HEK293 (cell line): ENCODE measurements at regions not wholly inside any gene's neighbourhood (a gene's known extent, or its start where the extent isn't known, plus 50 kb on each side); places are given as distances from the start of the nearest gene placed in this dataset.

Source experiments
- CTCF ChIA-PET: fragments of 350-600 bp; formaldehyde crosslinking; extraction: SDS; loops from one replicate; lab custom pipeline; 2021; ENCODE audit warnings: antibody characterized with exemption; lab: Yijun Ruan, JAX
- POLR2A ChIA-PET: fragments of 300-600 bp; formaldehyde crosslinking; extraction: SDS; loops from one replicate; lab custom pipeline; 2020; ENCODE audit warnings: antibody characterized with exemption, inconsistent platforms; lab: Yijun Ruan, JAX
- H3K27ac ChIP-seq: fragments of 200-500 bp; sonication (Bioruptor generic); 2 replicates; pipeline ENCODE4 v1.5.1; 2014; ENCODE audit warnings: low read depth, low read length, control low read depth, inconsistent platforms; ENCODE audit errors: extremely low read depth
- H3K36me3 ChIP-seq, 2 experiments: fragments of 200-500 bp in 1 of 2; sonication (Bioruptor generic) in 1 of 2; 1 replicate in 1 of 2; 2 replicates in 1 of 2; pipeline ENCODE4 v1.5.1; 2014 to 2017; ENCODE audit warnings: inconsistent platforms in 2 of 2, low read length in 2 of 2; ENCODE audit not compliant: control insufficient read depth in 2 of 2, insufficient read depth in 1 of 2
- H3K4me1 ChIP-seq: fragments of 200-500 bp; sonication (Bioruptor generic); 2 replicates; pipeline ENCODE4 v1.5.1; 2014; ENCODE audit warnings: mild to moderate bottlenecking, low read length, inconsistent platforms; ENCODE audit not compliant: control insufficient read depth, insufficient read depth
- H3K4me3 ChIP-seq: 2 replicates; pipeline ENCODE4 v1.5.1; 2011; ENCODE audit warnings: low read depth, mild to moderate bottlenecking, control low read depth, low read length, moderate library complexity
- H3K9me3 ChIP-seq: fragments of 200-500 bp; sonication (Bioruptor generic); 2 replicates; pipeline ENCODE4 v1.5.1; 2014; ENCODE audit warnings: low read depth, low read length, inconsistent platforms; ENCODE audit not compliant: control insufficient read depth, insufficient read depth
- BCL11A ChIP-seq: fragments of 450-650 bp; formaldehyde crosslinking; IDR thresholded peaks from 2 replicates; pipeline ENCODE4 v1.5.1; 2016; ENCODE audit warnings: low read depth, missing biosample characterization, missing genetic modification characterization
- GFI1B ChIP-seq: fragments of 450-650 bp; formaldehyde crosslinking; IDR thresholded peaks from 2 replicates; pipeline ENCODE4 v1.5.1; 2016; ENCODE audit warnings: missing biosample characterization, missing genetic modification characterization
- HOXA7 ChIP-seq: sonication (generic); formaldehyde crosslinking; IDR thresholded peaks from 2 replicates; pipeline ENCODE4 v1.8.1; 2022; ENCODE audit warnings: missing genetic modification reagents, borderline replicate concordance
- KLF16 ChIP-seq: fragments of 450-650 bp; formaldehyde crosslinking; IDR thresholded peaks from 2 replicates; pipeline ENCODE4 v1.5.1; 2017; ENCODE audit warnings: missing biosample characterization, missing genetic modification characterization
- KLF7 ChIP-seq: fragments of 450-650 bp; formaldehyde crosslinking; IDR thresholded peaks from 2 replicates; pipeline ENCODE4 v1.5.1; 2016; ENCODE audit warnings: missing biosample characterization, missing genetic modification characterization, borderline replicate concordance
- PRDM6 ChIP-seq: fragments of 450-650 bp; formaldehyde crosslinking; IDR thresholded peaks from 2 replicates; pipeline ENCODE4 v1.5.1; 2017; ENCODE audit warnings: missing biosample characterization, missing genetic modification characterization
- REPIN1 ChIP-seq: fragments of 450-650 bp; formaldehyde crosslinking; IDR thresholded peaks from 2 replicates; pipeline ENCODE4 v1.5.1; 2017; ENCODE audit warnings: missing biosample characterization, missing genetic modification characterization, low read depth
- SCRT1 ChIP-seq: fragments of 450-650 bp; formaldehyde crosslinking; IDR thresholded peaks from 2 replicates; pipeline ENCODE4 v1.5.1; 2016; ENCODE audit warnings: missing biosample characterization, missing genetic modification characterization, borderline replicate concordance
- SP3 ChIP-seq: fragments of 450-650 bp; formaldehyde crosslinking; IDR thresholded peaks from 2 replicates; pipeline ENCODE4 v1.5.1; 2016; ENCODE audit warnings: missing biosample characterization, missing genetic modification characterization
- ZBTB1 ChIP-seq: fragments of 450-650 bp; formaldehyde crosslinking; IDR thresholded peaks from 2 replicates; pipeline ENCODE4 v1.5.1; 2016; ENCODE audit warnings: missing biosample characterization, missing genetic modification characterization
- ZBTB11 ChIP-seq: fragments of 450-650 bp; formaldehyde crosslinking; conservative IDR thresholded peaks from 2 replicates; pipeline ENCODE4 v1.5.1; 2016; ENCODE audit warnings: low read depth, missing biosample characterization, missing genetic modification characterization
- ZBTB17 ChIP-seq: fragments of 450-650 bp; formaldehyde crosslinking; IDR thresholded peaks from 2 replicates; pipeline ENCODE4 v1.5.1; 2016; ENCODE audit warnings: missing biosample characterization, missing genetic modification characterization
- ZBTB49 ChIP-seq: fragments of 450-650 bp; formaldehyde crosslinking; IDR thresholded peaks from 2 replicates; pipeline ENCODE4 v1.5.1; 2016; ENCODE audit warnings: missing biosample characterization, missing genetic modification characterization, low read depth
- ZNF140 ChIP-seq: fragments of 450-650 bp; formaldehyde crosslinking; IDR thresholded peaks from 2 replicates; pipeline ENCODE4 v1.5.1; 2016; ENCODE audit warnings: missing biosample characterization, missing genetic modification characterization
- ZNF16 ChIP-seq: fragments of 450-650 bp; formaldehyde crosslinking; IDR thresholded peaks from 2 replicates; pipeline ENCODE4 v1.5.1; 2016; ENCODE audit warnings: low read depth, missing biosample characterization, missing genetic modification characterization
- ZNF2 ChIP-seq: fragments of 450-650 bp; formaldehyde crosslinking; IDR thresholded peaks from 2 replicates; pipeline ENCODE4 v1.5.1; 2016; ENCODE audit warnings: missing biosample characterization, missing genetic modification characterization
- ZNF266 ChIP-seq: fragments of 450-650 bp; formaldehyde crosslinking; IDR thresholded peaks from 2 replicates; pipeline ENCODE4 v1.5.1; 2016; ENCODE audit warnings: missing biosample characterization, missing genetic modification characterization, low read depth
- ZNF350 ChIP-seq: fragments of 450-650 bp; formaldehyde crosslinking; IDR thresholded peaks from 2 replicates; pipeline ENCODE4 v1.5.0; 2017; ENCODE audit warnings: missing biosample characterization, mild to moderate bottlenecking, missing genetic modification characterization
- ZNF548 ChIP-seq: fragments of 450-650 bp; formaldehyde crosslinking; IDR thresholded peaks from 2 replicates; pipeline ENCODE4 v1.5.1; 2016; ENCODE audit warnings: missing biosample characterization, missing genetic modification characterization
- ZNF660 ChIP-seq: fragments of 450-650 bp; IDR thresholded peaks from 2 replicates; pipeline ENCODE4 v1.5.1; 2018; ENCODE audit warnings: missing biosample characterization, mild to moderate bottlenecking, missing genetic modification characterization
- ZSCAN16 ChIP-seq: fragments of 450-650 bp; formaldehyde crosslinking; IDR thresholded peaks from 2 replicates; pipeline ENCODE4 v1.5.1; 2016; ENCODE audit warnings: missing biosample characterization, missing genetic modification characterization
- ZSCAN30 ChIP-seq: fragments of 450-650 bp; IDR thresholded peaks from 2 replicates; pipeline ENCODE4 v1.5.1; 2018; ENCODE audit warnings: missing biosample characterization, mild to moderate bottlenecking, missing genetic modification characterization, moderate library complexity
- ZXDB ChIP-seq: fragments of 450-650 bp; formaldehyde crosslinking; IDR thresholded peaks from 2 replicates; pipeline ENCODE4 v1.5.1; 2016; ENCODE audit warnings: missing biosample characterization, missing genetic modification characterization
- TF ChIP-seq, protein P1 (sequence below): fragments of 450-650 bp; formaldehyde crosslinking; IDR thresholded peaks from 2 replicates; pipeline ENCODE4 v1.5.1; 2017; ENCODE audit warnings: missing biosample characterization, missing genetic modification characterization
- TF ChIP-seq, protein P2 (sequence below): fragments of 450-650 bp; formaldehyde crosslinking; IDR thresholded peaks from 2 replicates; pipeline ENCODE4 v1.5.1; 2016; ENCODE audit warnings: missing biosample characterization, missing genetic modification characterization

GRCh38 chr4:62717154-62717553, 1517.0 kb downstream of the ADGRL3 start:
- Histone ChIP-seq H3K9me3 (no peaks in the 10 kb centered on the region), H3K27ac (no peak overlapping the region), H3K4me1 (no peaks in the 10 kb centered on the region), H3K4me3 (no peak overlapping the region), H3K36me3 (no peaks in the 10 kb centered on the region)
- TF ChIP-seq REPIN1, result no peak
- no peak for TF ChIP-seq ZBTB1 (tag by site-specific recombination)
- no peak for TF ChIP-seq ZBTB49 (tag by site-specific recombination)
- TF ChIP-seq ZNF140 (tag by site-specific recombination), result no peak
- TF ChIP-seq HOXA7, result no peak
- no peak for TF ChIP-seq GFI1B
- no peak for TF ChIP-seq PRDM6 (tag by site-specific recombination)
- no peak for TF ChIP-seq ZBTB17
- no peak for TF ChIP-seq ZNF548 (tag by site-specific recombination)
- TF ChIP-seq ZNF350 (tag by site-specific recombination), result no peak
- TF ChIP-seq SP3, result no peak
- TF ChIP-seq ZSCAN16, result no peak
- TF ChIP-seq, protein P1, sequence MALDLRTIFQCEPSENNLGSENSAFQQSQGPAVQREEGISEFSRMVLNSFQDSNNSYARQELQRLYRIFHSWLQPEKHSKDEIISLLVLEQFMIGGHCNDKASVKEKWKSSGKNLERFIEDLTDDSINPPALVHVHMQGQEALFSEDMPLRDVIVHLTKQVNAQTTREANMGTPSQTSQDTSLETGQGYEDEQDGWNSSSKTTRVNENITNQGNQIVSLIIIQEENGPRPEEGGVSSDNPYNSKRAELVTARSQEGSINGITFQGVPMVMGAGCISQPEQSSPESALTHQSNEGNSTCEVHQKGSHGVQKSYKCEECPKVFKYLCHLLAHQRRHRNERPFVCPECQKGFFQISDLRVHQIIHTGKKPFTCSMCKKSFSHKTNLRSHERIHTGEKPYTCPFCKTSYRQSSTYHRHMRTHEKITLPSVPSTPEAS (tag by site-specific recombination), result no peak
- TF ChIP-seq ZNF2, result no peak
- TF ChIP-seq ZNF660 (tag by site-specific recombination), result no peak
- POLR2A ChIA-PET, result no interaction called here
- CTCF ChIA-PET, result no interaction called here

DNA sequence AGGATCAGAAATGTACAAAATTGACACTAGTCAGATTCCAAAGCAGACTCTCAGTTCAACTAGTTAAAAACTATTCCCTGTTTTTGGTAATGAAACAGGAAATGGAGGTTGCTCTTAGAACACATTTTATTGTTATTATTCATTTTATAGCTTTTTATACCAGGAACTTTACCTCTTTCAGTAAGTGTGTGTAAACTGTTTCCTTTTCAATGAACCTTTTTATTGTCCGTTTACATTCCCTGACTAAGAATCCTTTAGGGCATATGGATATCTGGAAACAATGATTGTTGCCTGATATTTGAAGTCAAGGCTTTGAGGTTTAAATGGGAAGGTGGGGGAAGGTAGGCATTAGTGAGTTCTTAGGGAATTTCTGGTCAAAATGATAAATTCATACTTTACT, 1511.4 kb downstream of the ADGRL3 start:
- ChIA-PET POLR2A (no interaction called here), CTCF (interaction anchor here (0.6 to 0.7 kb wide), 2 partner anchors 8 to 1900 kb away, joined by 3 read pairs; no protein-coding TSS in a partner anchor)
- Histone ChIP-seq H3K27ac (no peak overlapping the region), H3K4me1 (no peaks in the 10 kb centered on the region), H3K4me3 (no peak overlapping the region), H3K9me3 (no peaks in the 10 kb centered on the region), H3K36me3 (no peaks in the 10 kb centered on the region)
- TF ChIP-seq KLF7 (tag by site-specific recombination), result no peak
- no peak for TF ChIP-seq ZNF266
- TF ChIP-seq, protein P1 (tag by site-specific recombination), result no peak
- TF ChIP-seq ZBTB17, result no peak
- TF ChIP-seq ZSCAN30 (tag by site-specific recombination), result no peak
- TF ChIP-seq KLF16, result no peak
- no peak for TF ChIP-seq ZNF16 (tag by site-specific recombination)
- TF ChIP-seq ZBTB11 (tag by site-specific recombination), result no peak
- TF ChIP-seq SCRT1 (tag by site-specific recombination), result no peak
- TF ChIP-seq BCL11A (tag by site-specific recombination), result no peak
- TF ChIP-seq ZXDB (tag by site-specific recombination), result no peak
- TF ChIP-seq, protein P2, sequence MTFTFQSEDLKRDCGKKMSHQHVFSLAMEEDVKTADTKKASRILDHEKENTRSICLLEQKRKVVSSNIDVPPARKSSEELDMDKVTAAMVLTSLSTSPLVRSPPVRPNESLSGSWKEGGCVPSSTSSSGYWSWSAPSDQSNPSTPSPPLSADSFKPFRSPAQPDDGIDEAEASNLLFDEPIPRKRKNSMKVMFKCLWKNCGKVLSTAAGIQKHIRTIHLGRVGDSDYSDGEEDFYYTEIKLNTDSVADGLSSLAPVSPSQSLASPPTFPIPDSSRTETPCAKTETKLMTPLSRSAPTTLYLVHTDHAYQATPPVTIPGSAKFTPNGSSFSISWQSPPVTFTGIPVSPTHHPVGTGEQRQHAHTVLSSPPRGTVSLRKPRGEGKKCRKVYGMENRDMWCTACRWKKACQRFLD (tag by site-specific recombination), result no peak
